Cardiac muscle cell (in vitro differentiated cells and primary cell): ENCODE measurements at regions not wholly inside any gene's neighbourhood (a gene's known extent, or its start where the extent isn't known, plus 50 kb on each side); places are given as distances from the start of the nearest gene placed in this dataset.

ENCODE experiments used
- DNase-seq, 2 donors: peaks; one replicate each; pipeline versions ENCODE4 v3.0.0 to v3.0.0-alpha.2; 2010 to 2017; ENCODE audit warnings: low read depth in 1 of 2, low spot score in 1 of 2
- H3K27ac ChIP-seq: fragments of 200-600 bp; sonication (generic); 2 replicates; pipeline ENCODE4 v1.5.1; 2016
- H3K27me3 ChIP-seq: fragments of 200-600 bp; sonication (generic); 2 replicates; pipeline ENCODE4 v1.6.0; 2016; ENCODE audit warnings: control low read depth
- H3K36me3 ChIP-seq: fragments of 200-600 bp; sonication (generic); 2 replicates; pipeline ENCODE4 v1.5.1; 2016; ENCODE audit warnings: control low read depth
- H3K4me1 ChIP-seq: fragments of 200-600 bp; sonication (generic); 2 replicates; pipeline ENCODE4 v1.8.1; 2017; ENCODE audit warnings: low read depth, mild to moderate bottlenecking, mixed run types
- H3K4me3 ChIP-seq: fragments of 200-600 bp; sonication (generic); 2 replicates; pipeline ENCODE4 v1.5.1; 2016; ENCODE audit warnings: mild to moderate bottlenecking
- H3K9me3 ChIP-seq: fragments of 200-600 bp; sonication (generic); 2 replicates; pipeline ENCODE4 v1.5.1; 2017; ENCODE audit warnings: low read depth, mild to moderate bottlenecking, control low read depth
- TF ChIP-seq, protein P1 (sequence below): IDR thresholded peaks from 2 replicates; pipeline ENCODE4 v1.5.1; 2012; ENCODE audit warnings: low read depth, mild to moderate bottlenecking, low read length

DNA sequence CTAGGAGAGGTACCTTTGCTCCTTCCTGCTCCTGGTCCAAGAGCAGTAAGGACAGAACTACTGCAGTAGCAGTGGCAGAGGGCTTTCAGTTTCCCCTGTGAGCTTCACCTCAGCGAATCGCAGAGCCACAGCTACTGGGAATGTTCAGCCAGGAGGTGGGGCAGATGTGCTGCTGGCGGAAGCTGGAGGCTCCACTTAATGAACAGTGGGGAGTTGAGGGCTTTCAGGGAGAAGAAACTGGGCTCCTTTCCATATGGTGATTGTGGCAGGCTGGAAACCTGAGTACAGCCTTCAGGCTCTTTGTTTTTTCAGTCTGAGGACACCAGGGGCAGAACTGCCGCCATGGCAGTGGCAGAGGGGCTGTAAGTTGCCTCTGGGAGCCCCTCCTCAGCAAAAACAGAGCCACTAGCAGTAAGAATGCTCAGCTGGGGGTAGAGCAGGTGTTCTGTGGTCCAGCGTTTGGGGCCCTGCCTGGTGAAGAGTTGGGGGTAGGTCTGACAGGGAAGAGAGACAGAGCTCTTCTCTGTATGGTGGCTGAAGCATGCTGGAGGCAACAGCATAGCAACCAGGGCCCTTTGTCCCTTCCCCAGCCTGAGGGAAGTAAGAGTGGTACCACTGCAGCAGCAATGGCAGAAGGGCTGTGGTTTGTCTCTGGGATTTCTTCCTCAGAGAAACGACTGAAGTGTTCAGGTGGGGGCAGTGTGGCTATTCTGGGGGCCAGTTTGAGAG is 106.0 kb upstream of the GRXCR1 start:
- Histone ChIP-seq H3K4me1 (no peaks in the 10 kb centered on the region), H3K4me3 (no peak overlapping the region), H3K9me3 (no peaks in the 10 kb centered on the region), H3K27ac (no peak overlapping the region), H3K27me3 (no peaks in the 10 kb centered on the region), H3K36me3 (no peaks in the 10 kb centered on the region)
- DNase-seq: peak in 1 of 2 donors; percentile 8
- TF ChIP-seq, protein P1, sequence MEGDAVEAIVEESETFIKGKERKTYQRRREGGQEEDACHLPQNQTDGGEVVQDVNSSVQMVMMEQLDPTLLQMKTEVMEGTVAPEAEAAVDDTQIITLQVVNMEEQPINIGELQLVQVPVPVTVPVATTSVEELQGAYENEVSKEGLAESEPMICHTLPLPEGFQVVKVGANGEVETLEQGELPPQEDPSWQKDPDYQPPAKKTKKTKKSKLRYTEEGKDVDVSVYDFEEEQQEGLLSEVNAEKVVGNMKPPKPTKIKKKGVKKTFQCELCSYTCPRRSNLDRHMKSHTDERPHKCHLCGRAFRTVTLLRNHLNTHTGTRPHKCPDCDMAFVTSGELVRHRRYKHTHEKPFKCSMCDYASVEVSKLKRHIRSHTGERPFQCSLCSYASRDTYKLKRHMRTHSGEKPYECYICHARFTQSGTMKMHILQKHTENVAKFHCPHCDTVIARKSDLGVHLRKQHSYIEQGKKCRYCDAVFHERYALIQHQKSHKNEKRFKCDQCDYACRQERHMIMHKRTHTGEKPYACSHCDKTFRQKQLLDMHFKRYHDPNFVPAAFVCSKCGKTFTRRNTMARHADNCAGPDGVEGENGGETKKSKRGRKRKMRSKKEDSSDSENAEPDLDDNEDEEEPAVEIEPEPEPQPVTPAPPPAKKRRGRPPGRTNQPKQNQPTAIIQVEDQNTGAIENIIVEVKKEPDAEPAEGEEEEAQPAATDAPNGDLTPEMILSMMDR: no peak

DNA sequence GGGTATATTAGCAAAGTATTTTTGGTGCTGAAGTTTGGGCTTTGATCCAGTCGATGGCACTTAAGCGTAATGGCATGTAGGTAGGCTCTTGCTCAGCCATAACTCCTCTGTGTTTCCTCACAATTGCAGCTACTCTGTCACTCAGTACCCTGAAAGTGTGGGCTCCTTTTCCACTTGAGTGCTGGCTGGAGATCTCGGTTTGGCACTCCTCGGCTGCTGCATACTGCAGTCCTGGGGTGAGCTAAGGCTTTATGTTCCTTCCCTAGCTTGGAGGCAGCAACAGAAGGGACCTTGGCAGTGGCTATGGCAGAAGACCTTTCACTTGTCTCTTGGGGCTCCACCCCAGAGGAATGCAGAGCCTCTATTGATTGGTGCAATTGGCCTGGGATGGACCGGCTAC is 106.7 kb upstream of the GRXCR1 start:
- TF ChIP-seq, protein P1: no peak
- H3K9me3 ChIP-seq: no peaks in the 10 kb centered on the region
- DNase-seq: no peak
- no peaks in the 10 kb centered on the region for H3K36me3 ChIP-seq
- no peaks in the 10 kb centered on the region for H3K4me1 ChIP-seq
- H3K4me3 ChIP-seq: no peak overlapping the region
- no peaks in the 10 kb centered on the region for H3K27me3 ChIP-seq
- no peak overlapping the region for H3K27ac ChIP-seq

DNA sequence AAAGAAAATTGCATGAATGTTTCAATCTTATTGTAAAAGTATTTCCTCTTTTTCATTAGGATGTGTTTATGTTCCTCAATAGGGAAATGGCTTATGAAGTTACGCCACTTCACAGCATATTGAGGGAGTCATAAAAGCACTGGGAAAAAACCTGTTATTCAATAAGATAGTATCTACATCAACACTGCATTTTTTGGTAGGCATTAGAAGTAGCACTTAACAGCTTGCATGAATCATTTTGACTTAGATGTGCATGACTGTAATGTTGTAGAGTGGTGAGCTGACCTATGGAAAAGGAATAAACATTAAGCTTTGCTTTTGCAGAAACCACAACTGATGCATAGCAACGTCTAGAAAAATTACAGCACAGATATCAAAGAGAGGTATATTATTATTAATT is 111.2 kb upstream of the GRXCR1 start:
- H3K36me3 ChIP-seq: no peaks in the 10 kb centered on the region
- H3K4me1 ChIP-seq: no peaks in the 10 kb centered on the region
- no peak overlapping the region for H3K4me3 ChIP-seq
- H3K27me3 ChIP-seq: no peaks in the 10 kb centered on the region
- DNase-seq: no peak
- TF ChIP-seq, protein P1: no peak
- H3K9me3 ChIP-seq: no peaks in the 10 kb centered on the region
- no peak overlapping the region for H3K27ac ChIP-seq

DNA sequence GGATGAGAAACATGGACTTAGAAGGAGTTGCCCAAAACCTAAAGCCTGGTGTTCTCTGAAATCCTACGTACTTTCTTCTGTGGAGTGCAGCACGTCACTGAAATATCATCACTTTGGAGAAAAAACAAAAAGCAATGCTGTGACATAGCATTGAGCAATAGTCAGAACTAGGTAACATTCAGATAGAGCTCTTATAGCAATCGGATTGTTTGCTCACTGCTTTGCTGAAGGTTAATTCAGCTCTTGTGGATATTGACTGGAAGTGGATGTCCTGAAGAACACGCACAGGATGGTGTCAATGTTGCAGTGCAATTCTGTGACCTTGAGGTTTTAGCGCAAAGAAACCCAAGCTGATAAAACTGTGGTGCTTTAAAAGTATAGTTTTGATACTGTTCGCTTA is 114.2 kb upstream of the GRXCR1 start:
- H3K9me3 ChIP-seq: no peaks in the 10 kb centered on the region
- no peak overlapping the region for H3K4me3 ChIP-seq

DNA sequence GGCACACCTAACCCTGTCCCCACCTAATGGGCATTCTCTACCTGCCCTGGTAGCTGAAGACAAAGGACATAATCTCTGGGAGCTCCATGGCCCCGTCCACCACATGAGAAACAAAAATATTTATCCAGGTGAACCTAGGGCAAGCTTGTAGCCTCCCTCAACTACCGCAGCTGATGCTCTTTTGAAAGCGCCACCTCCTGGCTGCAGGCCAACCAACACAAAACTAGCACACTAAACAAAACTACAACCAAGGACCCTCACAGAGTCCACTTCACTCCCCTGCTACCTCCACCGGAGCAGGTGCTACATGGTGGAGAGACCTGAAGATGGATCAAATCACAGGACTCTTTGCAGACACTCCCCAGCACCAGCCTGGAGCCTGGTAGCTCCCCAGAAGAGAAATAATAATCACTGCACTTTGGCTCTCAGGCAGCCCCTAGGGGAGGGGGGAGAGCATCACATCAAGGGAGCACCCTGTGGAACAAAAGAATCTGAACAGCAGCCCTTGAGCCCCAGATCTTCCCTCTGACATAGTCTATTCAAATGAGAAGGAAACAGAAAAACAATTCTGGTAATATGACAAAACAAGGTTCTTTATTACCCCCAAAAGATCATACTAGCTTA is 111.3 kb upstream of the ATP8A1 start:
- H3K27me3 ChIP-seq: no peaks in the 10 kb centered on the region
- no peaks in the 10 kb centered on the region for H3K36me3 ChIP-seq
- H3K4me1 ChIP-seq: no peaks in the 10 kb centered on the region
- no peak overlapping the region for H3K4me3 ChIP-seq
- no peak for DNase-seq
- TF ChIP-seq, protein P1: no peak
- no peaks in the 10 kb centered on the region for H3K9me3 ChIP-seq
- H3K27ac ChIP-seq: no peak overlapping the region

More for the DNA sequence above, 114.2 kb upstream of the GRXCR1 start:
- TF ChIP-seq, protein P1: no peak
- Histone ChIP-seq H3K27ac (no peak overlapping the region), H3K4me1 (no peaks in the 10 kb centered on the region), H3K36me3 (no peaks in the 10 kb centered on the region), H3K27me3 (no peaks in the 10 kb centered on the region)
- no peak for DNase-seq
